ENCODE measurements at regions not wholly inside any gene's neighbourhood (a gene's known extent, or its start where the extent isn't known, plus 50 kb on each side); places are given as distances from the start of the nearest gene placed in this dataset.

DNA sequence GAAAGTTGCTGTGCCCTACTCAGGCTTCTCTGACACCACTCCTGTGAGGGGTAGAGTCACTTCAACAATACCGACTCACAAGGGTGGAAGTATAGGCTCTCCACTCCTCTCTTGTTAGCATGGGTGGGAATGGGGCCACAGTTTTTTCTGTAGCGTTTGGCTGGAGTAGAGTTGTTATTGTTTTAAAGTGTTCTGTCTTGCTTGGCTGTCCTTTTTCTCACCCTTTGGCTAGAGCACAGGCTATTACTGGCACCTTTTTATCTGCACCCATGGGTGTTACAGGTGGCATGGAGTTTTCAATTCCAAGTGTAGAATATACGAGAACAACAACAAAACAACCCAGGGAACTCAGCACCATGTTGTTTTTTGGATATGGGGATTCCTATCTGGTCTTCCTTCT lies 74.3 kb upstream of the CD5L start:
- TF ChIP-seq HNF4A (conservative IDR thresholded peaks at IDR 0.05) (no peak), FOXA1 (IDR thresholded peaks at IDR 0.05) (no peak), YY1 (IDR thresholded peaks at IDR 0.05) (no peak), HNF4G (IDR thresholded peaks at IDR 0.05) (no peak), JUND (IDR thresholded peaks at IDR 0.05) (no peak), GABPA (IDR thresholded peaks at IDR 0.05 in 1 of 2, conservative IDR thresholded peaks at IDR 0.05 in 1 of 2) (no peak), SP1 (IDR thresholded peaks at IDR 0.05) (no peak), FOXA2 (IDR thresholded peaks at IDR 0.05) (no peak), TAF1 (conservative IDR thresholded peaks at IDR 0.05) (no peak), RXRA (IDR thresholded peaks at IDR 0.05) (no peak), NR2F2 (IDR thresholded peaks at IDR 0.05) (no peak), RAD21 (IDR thresholded peaks at IDR 0.05) (no peak), EGR1 (IDR thresholded peaks at IDR 0.05; ENCODE audit: low read depth in 2 of 2) (no peak)
- TF ChIP-seq, protein P1, sequence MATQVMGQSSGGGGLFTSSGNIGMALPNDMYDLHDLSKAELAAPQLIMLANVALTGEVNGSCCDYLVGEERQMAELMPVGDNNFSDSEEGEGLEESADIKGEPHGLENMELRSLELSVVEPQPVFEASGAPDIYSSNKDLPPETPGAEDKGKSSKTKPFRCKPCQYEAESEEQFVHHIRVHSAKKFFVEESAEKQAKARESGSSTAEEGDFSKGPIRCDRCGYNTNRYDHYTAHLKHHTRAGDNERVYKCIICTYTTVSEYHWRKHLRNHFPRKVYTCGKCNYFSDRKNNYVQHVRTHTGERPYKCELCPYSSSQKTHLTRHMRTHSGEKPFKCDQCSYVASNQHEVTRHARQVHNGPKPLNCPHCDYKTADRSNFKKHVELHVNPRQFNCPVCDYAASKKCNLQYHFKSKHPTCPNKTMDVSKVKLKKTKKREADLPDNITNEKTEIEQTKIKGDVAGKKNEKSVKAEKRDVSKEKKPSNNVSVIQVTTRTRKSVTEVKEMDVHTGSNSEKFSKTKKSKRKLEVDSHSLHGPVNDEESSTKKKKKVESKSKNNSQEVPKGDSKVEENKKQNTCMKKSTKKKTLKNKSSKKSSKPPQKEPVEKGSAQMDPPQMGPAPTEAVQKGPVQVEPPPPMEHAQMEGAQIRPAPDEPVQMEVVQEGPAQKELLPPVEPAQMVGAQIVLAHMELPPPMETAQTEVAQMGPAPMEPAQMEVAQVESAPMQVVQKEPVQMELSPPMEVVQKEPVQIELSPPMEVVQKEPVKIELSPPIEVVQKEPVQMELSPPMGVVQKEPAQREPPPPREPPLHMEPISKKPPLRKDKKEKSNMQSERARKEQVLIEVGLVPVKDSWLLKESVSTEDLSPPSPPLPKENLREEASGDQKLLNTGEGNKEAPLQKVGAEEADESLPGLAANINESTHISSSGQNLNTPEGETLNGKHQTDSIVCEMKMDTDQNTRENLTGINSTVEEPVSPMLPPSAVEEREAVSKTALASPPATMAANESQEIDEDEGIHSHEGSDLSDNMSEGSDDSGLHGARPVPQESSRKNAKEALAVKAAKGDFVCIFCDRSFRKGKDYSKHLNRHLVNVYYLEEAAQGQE (IDR thresholded peaks at IDR 0.05), result no peak
- TF ChIP-seq, protein P2, sequence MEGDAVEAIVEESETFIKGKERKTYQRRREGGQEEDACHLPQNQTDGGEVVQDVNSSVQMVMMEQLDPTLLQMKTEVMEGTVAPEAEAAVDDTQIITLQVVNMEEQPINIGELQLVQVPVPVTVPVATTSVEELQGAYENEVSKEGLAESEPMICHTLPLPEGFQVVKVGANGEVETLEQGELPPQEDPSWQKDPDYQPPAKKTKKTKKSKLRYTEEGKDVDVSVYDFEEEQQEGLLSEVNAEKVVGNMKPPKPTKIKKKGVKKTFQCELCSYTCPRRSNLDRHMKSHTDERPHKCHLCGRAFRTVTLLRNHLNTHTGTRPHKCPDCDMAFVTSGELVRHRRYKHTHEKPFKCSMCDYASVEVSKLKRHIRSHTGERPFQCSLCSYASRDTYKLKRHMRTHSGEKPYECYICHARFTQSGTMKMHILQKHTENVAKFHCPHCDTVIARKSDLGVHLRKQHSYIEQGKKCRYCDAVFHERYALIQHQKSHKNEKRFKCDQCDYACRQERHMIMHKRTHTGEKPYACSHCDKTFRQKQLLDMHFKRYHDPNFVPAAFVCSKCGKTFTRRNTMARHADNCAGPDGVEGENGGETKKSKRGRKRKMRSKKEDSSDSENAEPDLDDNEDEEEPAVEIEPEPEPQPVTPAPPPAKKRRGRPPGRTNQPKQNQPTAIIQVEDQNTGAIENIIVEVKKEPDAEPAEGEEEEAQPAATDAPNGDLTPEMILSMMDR (IDR thresholded peaks at IDR 0.05; ENCODE audit: low read depth, low read length, missing input control), result no peak
- TF ChIP-seq, protein P3, sequence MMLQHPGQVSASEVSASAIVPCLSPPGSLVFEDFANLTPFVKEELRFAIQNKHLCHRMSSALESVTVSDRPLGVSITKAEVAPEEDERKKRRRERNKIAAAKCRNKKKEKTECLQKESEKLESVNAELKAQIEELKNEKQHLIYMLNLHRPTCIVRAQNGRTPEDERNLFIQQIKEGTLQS (IDR thresholded peaks at IDR 0.05), result no peak
- TF ChIP-seq, protein P4, sequence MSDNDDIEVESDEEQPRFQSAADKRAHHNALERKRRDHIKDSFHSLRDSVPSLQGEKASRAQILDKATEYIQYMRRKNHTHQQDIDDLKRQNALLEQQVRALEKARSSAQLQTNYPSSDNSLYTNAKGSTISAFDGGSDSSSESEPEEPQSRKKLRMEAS (IDR thresholded peaks at IDR 0.05), result no peak
- TF ChIP-seq, protein P5, sequence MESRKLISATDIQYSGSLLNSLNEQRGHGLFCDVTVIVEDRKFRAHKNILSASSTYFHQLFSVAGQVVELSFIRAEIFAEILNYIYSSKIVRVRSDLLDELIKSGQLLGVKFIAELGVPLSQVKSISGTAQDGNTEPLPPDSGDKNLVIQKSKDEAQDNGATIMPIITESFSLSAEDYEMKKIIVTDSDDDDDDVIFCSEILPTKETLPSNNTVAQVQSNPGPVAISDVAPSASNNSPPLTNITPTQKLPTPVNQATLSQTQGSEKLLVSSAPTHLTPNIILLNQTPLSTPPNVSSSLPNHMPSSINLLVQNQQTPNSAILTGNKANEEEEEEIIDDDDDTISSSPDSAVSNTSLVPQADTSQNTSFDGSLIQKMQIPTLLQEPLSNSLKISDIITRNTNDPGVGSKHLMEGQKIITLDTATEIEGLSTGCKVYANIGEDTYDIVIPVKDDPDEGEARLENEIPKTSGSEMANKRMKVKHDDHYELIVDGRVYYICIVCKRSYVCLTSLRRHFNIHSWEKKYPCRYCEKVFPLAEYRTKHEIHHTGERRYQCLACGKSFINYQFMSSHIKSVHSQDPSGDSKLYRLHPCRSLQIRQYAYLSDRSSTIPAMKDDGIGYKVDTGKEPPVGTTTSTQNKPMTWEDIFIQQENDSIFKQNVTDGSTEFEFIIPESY (IDR thresholded peaks at IDR 0.05), result no peak
- no peaks in the 10 kb centered on the region for H3K4me1 ChIP-seq (ENCODE audit: control insufficient read depth in 4 of 4, insufficient read depth in 4 of 4, low read length in 3 of 4)
- no peaks in the 10 kb centered on the region for H3K36me3 ChIP-seq (ENCODE audit: control insufficient read depth in 4 of 4, insufficient read depth in 3 of 4, low read depth in 1 of 4, low read length in 3 of 4)
- peaks cover 0 to under 1% (median 0%) of the 10 kb centered on the region in 4 donors for H3K9me3 ChIP-seq (ENCODE audit: control insufficient read depth in 4 of 4, low read length in 3 of 4)
- H3K4me3 ChIP-seq (ENCODE audit: low read depth in 1 of 3, low read length in 3 of 3), result no peak overlapping the region
- WGBS, result 82% methylated on average over 3 of the region's 3 CpGs
- no peak overlapping the region for H3K9ac ChIP-seq (ENCODE audit: low read depth in 1 of 2, low read length in 2 of 2)
- DNase-seq (ENCODE audit: low spot score), result no peak
- no peak overlapping the region for H3K27ac ChIP-seq (ENCODE audit: low read depth in 1 of 2, low read length in 2 of 2)
- peaks cover 0 to 3% (median 1%) of the 10 kb centered on the region in 4 donors for H3K27me3 ChIP-seq (ENCODE audit: control insufficient read depth in 4 of 4, insufficient read depth in 4 of 4, low read length in 3 of 4)
